Prostate gland (tissue), 2 donors: ENCODE measurements at regions not wholly inside any gene's neighbourhood (a gene's known extent, or its start where the extent isn't known, plus 50 kb on each side); places are given as distances from the start of the nearest gene placed in this dataset.

Source experiments
- DNase-seq: peaks from one replicate; pipeline ENCODE4 v3.0.0-alpha.2; 2019; ENCODE audit warnings: low spot score
- H3K27ac ChIP-seq, 2 donors: fragments of 200-600 bp; sonication (generic); 2 replicates each; pipeline ENCODE4 v1.5.1; 2017 to 2019
- H3K27me3 ChIP-seq: fragments of 200-600 bp; sonication (generic); replicated peaks from 2 replicates; pipeline ENCODE4 v1.5.1; 2019; ENCODE audit not compliant: insufficient read depth
- H3K36me3 ChIP-seq, 2 donors: fragments of 200-600 bp; sonication (generic); 1 replicate in 1 of 2; 2 replicates in 1 of 2; pipeline versions ENCODE4 v1.5.1 to v1.8.1; 2017 to 2019
- H3K4me1 ChIP-seq: fragments of 200-600 bp; sonication (generic); replicated peaks from 2 replicates; pipeline ENCODE4 v1.5.1; 2019
- H3K4me3 ChIP-seq, 2 donors: fragments of 200-600 bp; sonication (generic); 2 replicates each; pipeline ENCODE4 v1.5.1; 2017 to 2019
- H3K9me3 ChIP-seq: fragments of 200-600 bp; sonication (generic); 2 replicates; pipeline ENCODE4 v1.5.1; 2017
- CTCF ChIP-seq, 4 experiments: fragments of 200-600 bp in 2 of 4; fragments of 450-650 bp in 2 of 4; sonication (generic) in 2 of 4; IDR thresholded peaks; 1 replicate in 3 of 4; 2 replicates in 1 of 4; pipeline ENCODE4 v1.5.1; 2016 to 2019; ENCODE audit warnings: antibody characterized with exemption in 4 of 4, mild to moderate bottlenecking in 2 of 4, moderate library complexity in 2 of 4
- POLR2A ChIP-seq: fragments of 450-650 bp; IDR thresholded peaks from one replicate; pipeline ENCODE4 v1.6.1; 2016; ENCODE audit warnings: antibody characterized with exemption, mild to moderate bottlenecking
- POLR2AphosphoS5 ChIP-seq: sonication (generic); formaldehyde crosslinking; IDR thresholded peaks from one replicate; pipeline ENCODE4 v1.6.1; 2017; ENCODE audit warnings: antibody characterized with exemption
- WGBS: methylation state at CpG from one replicate; pipeline ENCODE4 v1.1.5; 2018; 5-methylcytosine and 5-hydroxymethylcytosine counted together
- intact Hi-C: fragments of 100-400 bp; cut with DNase I; formaldehyde crosslinking; loops from one replicate; pipeline ENCODE4 v1.14.2; 2022

- DNase-seq, result no peak
- 16% methylated on average over 1 of the region's 1 CpG for WGBS
- H3K27ac ChIP-seq, result no peak overlapping the region
- intact Hi-C loops, result no loop called here
- H3K4me3 ChIP-seq, result no peak overlapping the region
- no peaks in the 10 kb centered on the region for H3K27me3 ChIP-seq
- no peak for TF ChIP-seq POLR2AphosphoS5
- no peak for TF ChIP-seq CTCF (IDR thresholded peaks at IDR 0.05)
- TF ChIP-seq POLR2A, result no peak
- no peaks in the 10 kb centered on the region for H3K4me1 ChIP-seq
- H3K36me3 ChIP-seq, result no peaks in the 10 kb centered on the region
- no peaks in the 10 kb centered on the region for H3K9me3 ChIP-seq
Measured at GRCh38 chr6:90720404-90720803, 133.5 kb upstream of the MAP3K7 start.

DNA sequence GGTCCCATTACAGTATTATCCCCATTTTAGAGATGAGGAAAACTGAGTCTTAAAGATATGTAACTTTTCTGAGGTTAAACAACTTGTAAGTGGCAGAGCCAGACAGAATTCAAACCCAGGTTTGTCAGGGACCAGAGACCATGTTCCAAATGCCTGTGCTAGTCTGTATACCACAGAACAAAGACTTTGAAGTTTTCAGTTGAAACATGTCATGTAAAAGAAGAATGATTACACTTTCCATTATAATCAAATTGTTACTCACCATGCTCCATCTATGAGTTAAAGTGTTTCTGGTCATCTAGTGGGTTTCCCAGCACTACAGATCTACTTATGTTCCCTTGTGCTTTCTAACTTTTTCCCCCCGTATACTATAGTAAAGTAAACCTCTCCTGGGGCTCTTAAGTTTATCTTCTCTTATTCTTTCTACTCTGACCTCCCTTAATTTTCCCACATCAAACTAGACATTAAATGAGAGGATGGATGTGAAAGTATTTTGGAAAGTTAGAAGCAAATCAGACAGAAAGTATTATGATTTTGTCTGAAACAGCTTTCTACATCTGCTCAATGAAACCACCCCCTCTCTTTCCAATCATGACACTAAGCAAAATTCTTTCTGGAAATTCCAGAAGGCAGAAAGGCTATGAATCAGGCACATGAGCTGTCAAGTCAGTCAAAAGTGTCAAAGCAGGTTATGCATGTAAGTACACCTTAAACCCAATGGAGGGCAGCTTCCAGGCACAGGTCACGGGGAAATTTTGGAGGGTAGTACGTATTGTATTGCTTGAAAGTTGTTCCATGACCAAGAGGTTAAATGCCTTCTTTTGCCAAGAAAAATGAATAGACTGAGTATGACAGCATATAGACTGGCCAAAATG is 132.7 kb upstream of the MAP3K7 start:
- H3K4me1 ChIP-seq, result no peaks in the 10 kb centered on the region
- no peak for DNase-seq
- no peaks in the 10 kb centered on the region for H3K36me3 ChIP-seq
- H3K27me3 ChIP-seq, result no peaks in the 10 kb centered on the region
- no peak overlapping the region for H3K4me3 ChIP-seq
- intact Hi-C loops, result no loop called here
- WGBS, result 78% methylated on average over 3 of the region's 3 CpGs
- TF ChIP-seq CTCF (IDR thresholded peaks at IDR 0.05), result no peak
- TF ChIP-seq POLR2A, result no peak
- no peak for TF ChIP-seq POLR2AphosphoS5
- H3K9me3 ChIP-seq, result no peaks in the 10 kb centered on the region
- H3K27ac ChIP-seq, result no peak overlapping the region

- Histone ChIP-seq H3K4me1 (no peaks in the 10 kb centered on the region), H3K36me3 (no peaks in the 10 kb centered on the region), H3K27ac (no peak overlapping the region), H3K4me3 (no peak overlapping the region), H3K9me3 (no peaks in the 10 kb centered on the region), H3K27me3 (no peaks in the 10 kb centered on the region)
- 13% methylated on average over 1 of the region's 1 CpG for WGBS
- DNase-seq, result no peak
- no peak for TF ChIP-seq CTCF (IDR thresholded peaks at IDR 0.05)
- no peak for TF ChIP-seq POLR2AphosphoS5
- TF ChIP-seq POLR2A, result no peak
- intact Hi-C loops, result no loop called here
Measured at GRCh38 chr6:90716376-90716775, 129.5 kb upstream of the MAP3K7 start.

- 56% methylated on average over 13 of the region's 13 CpGs for WGBS
- intact Hi-C loops, result no loop called here
- no peaks in the 10 kb centered on the region for H3K27me3 ChIP-seq
- H3K4me3 ChIP-seq, result no peak overlapping the region
- H3K36me3 ChIP-seq, result no peaks in the 10 kb centered on the region
- TF ChIP-seq POLR2AphosphoS5, result no peak
- no peak for TF ChIP-seq POLR2A
- TF ChIP-seq CTCF (IDR thresholded peaks at IDR 0.05), result no peak
- no peaks in the 10 kb centered on the region for H3K4me1 ChIP-seq
- H3K9me3 ChIP-seq, result no peaks in the 10 kb centered on the region
- H3K27ac ChIP-seq, result no peak overlapping the region
- DNase-seq, result no peak
Measured at GRCh38 chr6:90715093-90715655, 128.3 kb upstream of the MAP3K7 start.

GRCh38 chr6:90714319-90714718 is 127.4 kb upstream of the MAP3K7 start:
- H3K27me3 ChIP-seq, result no peaks in the 10 kb centered on the region
- no peak for DNase-seq
- H3K4me3 ChIP-seq, result no peak overlapping the region
- H3K4me1 ChIP-seq, result no peaks in the 10 kb centered on the region
- intact Hi-C loops, result no loop called here
- H3K27ac ChIP-seq, result no peak overlapping the region
- no peaks in the 10 kb centered on the region for H3K9me3 ChIP-seq
- no peak for TF ChIP-seq POLR2AphosphoS5
- TF ChIP-seq CTCF (IDR thresholded peaks at IDR 0.05), result no peak
- no peak for TF ChIP-seq POLR2A
- no peaks in the 10 kb centered on the region for H3K36me3 ChIP-seq
